HT-29 (cell line): ENCODE measurements at regions not wholly inside any gene's neighbourhood (a gene's known extent, or its start where the extent isn't known, plus 50 kb on each side); places are given as distances from the start of the nearest gene placed in this dataset.

Source experiments
- DNase-seq: peaks from one replicate; pipeline ENCODE4 v3.0.0-alpha.2; 2015; ENCODE audit warnings: low spot score

DNA sequence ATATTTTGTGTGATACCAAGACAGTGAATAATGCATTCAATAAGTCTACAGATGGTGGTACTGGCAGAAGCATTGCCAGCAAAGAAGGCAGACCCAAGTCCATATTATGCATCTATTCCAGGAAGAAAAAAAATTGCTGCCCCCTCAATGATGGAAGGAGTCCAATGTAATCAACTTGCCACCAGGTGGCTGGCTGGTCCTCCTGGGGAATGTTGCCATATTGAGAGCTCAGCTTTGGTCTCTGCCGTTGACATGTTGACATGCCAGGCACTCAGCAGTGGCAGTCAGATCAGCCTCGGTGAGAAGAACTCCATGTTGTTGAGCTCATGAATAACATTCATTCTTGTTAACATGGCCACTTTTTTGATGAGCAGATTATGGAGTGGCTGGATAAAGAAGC is 298.5 kb downstream of the IGSF11 start:
- peak; percentile 29 for DNase-seq

DNA sequence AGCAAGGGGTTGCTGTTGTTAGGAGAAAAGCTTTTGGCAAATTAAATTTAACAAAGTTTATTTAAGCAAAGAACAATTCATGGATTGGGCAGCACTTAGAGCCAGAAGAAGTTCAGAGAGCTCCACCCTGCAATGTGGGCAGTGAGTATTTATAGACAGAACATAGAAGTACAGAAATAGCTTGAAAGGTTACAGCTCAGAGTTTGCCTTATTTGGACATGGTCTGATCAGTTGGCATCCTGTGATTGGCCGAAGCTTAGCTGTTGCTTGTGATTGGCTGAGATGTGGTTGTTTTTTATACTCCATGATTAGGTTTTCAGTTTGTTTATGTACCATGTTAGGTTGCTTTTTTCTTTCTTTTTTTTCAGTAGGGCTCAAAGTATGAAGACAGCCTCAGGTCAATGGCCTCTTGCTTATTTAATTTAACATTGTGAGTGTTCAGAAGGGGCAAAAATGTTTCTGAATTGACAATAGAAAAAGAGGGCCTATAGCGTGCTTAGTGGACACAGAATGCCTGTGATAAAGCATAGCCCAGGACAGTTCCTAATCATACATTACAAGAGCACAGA is 293.8 kb downstream of the IGSF11 start:
- no peak for DNase-seq

DNA sequence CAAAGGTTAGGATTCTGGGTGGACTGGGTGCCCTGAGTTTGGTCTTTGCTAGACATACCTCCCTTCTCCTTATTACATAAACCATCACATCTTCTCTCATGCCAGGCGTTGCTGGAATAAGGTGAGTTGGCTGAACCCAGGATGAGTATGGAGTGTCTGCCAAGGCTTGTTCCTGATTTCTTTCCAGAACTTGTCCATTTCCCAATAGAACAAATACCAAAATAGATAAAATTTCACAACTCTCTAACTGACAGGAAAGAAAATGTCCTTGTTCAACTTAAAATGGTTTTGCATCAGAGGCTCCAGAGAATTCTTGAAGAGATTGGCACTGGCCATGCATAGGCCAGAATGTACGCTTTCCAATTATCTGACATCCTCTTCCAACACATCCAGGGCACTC is 291.9 kb downstream of the IGSF11 start:
- DNase-seq: no peak

DNA sequence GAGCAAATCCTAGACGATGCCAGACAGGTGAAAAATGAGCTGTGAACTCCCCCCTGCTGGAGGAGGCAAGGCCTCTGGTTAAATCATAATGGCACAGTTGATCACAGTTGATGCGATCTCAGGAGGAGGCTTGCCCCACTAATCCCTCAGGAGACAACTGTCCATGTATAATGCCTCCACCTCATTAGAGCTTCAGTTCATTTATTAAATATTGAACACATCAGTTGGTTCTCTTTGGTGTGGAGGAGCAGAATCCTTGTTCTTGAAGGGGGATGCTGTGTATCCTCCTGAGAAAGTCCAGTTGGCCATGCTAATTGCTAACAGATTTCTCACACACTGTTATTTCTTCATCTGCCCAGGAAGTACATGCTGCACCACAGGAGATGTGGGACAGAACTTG is 290.5 kb downstream of the IGSF11 start:
- no peak for DNase-seq

DNA sequence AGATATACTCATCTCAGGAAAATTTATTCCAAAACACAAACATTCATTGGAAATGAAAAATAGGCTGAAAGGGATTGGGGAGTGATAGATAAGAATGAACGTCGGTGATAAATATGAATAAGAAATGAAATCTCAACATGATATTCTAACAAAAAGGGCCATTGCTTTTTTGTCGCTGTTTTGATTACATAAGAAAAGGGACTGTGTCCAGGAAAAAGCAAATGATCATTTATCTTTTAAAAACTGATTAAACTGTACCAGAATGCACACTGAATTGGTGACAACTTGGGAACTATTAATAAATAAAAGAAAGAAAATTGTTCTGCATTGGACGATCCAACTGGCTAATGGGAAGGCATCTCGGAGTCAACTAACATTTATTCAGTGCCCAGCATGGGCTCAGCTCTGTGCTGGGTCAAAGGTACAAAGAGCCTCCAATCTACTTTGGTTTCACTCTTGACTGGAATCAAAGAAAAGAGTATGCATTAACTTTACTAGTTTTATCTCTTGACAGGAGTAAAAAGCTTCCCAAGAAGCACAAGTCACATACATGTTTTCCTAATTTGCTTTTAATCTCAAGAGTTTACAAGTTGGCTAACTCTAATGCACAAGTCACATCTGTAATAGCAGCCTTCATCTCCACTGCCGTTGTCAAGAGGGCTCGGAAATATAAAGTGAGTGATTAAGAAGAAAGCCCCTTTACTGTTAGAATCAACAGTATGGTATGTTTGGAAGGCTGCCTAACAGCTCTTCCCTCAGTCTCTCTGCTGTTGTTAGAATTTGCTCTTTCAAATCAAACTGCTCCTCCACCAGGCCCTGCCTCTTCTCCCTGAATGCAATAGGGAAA is 280.0 kb downstream of the IGSF11 start:
- no peak for DNase-seq

DNA sequence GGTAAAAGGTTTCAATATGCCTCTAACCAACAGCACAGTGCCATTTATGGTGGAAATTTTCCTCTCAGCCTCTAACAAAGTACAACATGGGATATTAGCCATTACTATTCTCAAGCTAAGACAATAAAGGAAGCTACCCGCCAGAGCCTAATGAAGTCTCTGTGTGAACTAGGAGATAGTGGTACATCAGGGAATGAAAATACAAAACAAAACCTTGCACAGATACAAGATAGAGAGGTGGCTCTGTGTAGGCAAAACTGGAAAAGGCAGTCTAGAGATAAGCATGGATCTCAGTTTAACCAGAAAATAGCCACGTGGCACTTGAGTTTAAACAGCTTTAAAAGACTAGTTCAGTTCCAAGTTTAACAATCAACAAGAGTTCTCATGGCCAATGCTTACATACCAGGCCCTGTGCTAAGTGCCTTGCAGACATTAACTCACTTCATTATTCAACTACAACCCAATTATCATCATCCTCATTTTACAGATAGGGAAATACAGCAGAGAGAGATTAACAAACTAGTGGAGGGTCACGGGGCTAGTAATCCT is 279.3 kb downstream of the IGSF11 start:
- DNase-seq: no peak

DNA sequence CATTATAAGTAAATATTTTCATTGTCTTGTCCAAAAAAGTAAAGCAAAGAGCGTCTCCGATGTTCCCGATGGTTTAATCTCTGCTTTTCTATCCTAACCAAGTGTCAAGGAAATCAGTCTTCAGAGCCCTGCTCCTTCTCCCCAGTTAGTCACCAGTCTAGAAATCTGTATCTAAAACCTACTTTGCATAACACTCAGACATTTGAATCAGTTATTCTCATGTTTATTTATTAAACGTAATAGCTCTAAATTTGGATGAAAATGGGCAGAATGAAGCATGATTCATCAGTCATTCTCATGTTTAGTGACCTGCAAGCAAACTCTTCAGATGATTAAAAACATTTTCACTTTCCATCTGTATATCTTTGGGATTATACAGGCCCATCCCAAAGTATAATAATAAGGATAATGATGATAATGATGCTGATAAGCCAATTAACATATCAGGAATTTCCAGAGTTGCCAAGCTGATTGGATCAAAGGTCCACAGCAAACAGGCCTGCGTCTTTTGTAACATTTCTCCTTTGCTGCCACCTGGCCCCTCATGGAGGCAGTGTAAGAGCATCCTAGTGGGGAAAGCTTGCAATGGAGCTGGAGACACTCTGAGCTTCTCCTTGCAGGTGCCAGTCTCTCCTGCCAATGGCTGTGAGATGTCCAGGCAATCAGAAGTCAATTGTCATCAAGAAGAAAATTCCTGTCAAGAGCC is 273.9 kb downstream of the IGSF11 start:
- peak; percentile 14 for DNase-seq

DNA sequence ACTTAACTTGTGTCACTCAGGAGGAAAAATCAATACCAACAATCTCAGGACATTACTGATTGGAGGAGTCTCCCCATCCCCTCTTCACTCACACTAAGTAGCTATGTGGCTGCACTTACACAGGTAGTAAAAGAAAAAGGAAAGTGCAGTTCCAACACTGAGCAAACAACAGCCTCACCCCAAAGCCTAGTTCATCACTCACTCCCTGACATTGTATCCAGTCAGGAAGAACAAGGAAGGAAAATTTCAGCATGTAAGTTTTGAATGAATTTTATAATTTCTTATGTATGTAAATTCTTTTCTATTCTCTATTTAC is 273.4 kb downstream of the IGSF11 start:
- no peak for DNase-seq

DNA sequence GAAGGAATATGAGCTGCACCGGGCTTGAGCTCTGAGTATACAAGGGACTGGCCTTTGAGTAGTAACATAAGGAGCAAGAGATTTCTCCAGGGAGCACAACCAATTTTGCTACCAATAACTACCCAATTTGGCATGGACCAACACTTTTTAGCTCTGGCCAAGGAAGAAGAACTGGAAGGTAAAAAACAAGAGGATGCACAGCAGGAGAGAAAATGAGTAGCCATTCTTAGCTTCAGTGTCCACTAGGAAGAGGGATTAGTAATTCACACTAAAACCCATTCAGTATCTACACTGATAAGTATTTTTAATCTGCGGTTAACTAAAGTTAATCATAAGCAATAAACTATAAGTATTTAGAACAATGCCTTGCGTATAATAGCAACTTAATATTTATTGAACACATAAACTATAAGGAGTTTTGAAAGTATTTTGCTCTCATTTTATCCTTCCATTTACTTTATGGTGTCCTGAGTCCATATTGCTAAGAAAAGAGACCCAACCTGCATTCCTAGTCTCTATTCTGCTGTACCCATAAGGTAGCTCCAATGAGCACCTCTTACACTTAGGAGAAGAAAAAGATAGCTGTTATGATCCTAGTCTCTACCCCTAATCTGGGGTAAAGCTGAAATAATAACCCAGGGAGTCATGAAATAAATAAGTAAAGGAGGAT is 268.9 kb downstream of the IGSF11 start:
- no peak for DNase-seq

DNA sequence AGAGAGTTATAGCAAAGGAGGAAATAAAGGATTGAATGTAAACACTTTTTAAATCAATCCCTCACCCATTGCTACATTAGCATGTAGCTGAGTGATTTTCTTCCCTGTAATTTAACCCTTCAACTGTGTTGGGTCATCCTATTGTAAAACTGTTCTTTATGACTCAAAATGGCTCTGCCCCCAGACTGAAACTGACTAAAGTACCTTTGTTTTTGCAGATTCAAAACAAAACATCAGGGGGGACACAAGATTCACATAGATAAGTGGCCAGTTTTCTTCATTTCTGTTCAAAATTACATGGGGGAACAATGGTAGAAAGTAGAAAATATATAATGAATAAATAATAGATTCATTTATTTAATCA is 268.4 kb downstream of the IGSF11 start:
- DNase-seq: no peak

DNA sequence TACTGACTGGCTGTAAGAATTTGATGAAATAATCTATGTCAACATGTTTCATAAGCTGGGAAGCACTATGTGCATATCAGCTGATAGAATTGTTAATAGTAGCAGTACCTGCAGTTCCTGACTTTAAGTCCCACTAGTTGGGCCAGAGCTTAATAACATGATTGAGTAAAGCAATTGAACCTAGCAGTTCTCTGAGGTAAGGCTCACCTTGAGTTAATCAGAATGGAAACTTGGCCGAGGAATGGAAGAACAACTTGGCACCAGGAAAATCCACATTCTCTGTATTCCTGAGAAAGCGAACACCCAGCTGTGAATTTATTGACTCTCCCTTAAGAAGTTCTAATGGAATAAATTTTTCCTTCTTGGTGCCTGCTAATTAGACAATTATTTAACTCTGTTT is 262.6 kb downstream of the IGSF11 start:
- no peak for DNase-seq

DNA sequence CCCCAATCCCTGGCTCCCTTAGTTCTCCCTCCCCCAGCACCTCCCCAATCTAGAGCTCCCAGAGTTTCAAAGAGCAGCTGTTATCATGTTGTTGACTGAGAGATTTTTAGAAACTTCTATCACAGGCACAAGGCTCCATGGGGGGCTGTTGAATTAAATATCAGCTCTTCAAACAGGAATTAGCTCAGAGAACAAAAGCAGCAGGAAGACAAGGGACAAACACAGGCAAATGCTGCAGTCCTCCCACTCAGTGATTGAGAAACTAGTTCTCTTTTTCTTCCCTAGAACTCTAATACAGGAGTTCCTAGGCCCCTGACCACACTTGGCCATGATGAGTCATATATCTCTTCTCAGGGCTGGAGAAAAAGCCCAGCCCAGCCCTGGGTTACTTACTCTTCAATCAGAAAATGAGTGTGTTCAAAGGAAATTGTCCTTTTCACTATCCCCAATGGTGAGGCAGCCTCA is 262.1 kb downstream of the IGSF11 start:
- DNase-seq: no peak

DNA sequence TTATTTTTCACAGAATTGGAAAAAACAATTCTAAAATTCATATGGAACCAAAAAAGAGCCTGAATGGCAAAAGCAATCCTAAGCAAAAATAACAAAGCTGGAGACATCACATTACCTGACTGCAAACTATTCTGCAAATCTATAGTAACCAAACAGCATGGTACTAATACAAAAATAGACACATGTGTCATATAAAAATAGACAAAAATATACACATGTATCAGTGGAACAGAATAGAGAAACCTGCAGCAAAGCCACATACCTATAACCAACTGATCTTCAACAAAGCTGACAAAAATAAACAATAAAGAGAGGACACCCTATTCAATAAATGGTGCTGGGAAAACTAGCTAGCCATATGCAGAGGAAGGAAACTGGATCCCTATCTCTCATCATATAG is 259.6 kb downstream of the IGSF11 start:
- DNase-seq: no peak

DNA sequence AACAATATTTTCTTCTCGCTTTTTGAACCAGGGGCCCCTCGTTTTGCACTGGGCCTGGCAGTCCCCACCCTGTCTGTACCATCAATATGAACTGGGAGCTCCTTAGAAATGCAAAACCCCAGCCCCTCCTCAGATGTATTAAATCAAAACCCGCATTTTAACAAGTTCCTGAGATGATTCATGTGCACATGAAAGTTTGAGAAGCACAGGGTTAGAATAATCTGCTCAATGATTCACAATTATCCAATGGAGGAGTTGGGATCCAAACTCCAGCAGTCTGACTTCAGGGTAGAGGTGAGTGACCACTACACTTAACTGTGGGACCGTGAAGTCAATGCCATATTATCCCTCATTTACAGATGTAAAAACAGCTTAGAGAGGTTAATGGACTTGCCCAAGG is 256.4 kb downstream of the IGSF11 start:
- no peak for DNase-seq

DNA sequence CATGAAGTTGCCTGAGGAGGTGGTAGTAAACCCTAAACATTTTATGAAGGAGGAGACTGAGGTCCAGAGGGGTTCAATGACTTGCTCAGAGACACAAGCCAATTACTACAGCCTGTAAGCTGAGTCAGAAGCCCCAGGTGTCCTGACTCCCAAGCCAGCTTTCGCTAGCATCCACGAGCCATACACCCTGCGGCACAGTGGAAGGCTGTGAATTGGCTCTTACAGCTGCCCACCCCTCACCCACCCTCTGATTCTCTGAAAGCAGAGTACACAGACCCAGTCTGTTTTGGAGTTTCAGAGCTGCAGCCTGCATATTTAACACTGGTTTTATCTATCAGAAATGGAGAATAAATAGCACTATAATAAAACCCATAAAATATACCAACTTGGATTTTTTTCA is 253.4 kb downstream of the IGSF11 start:
- no peak for DNase-seq

DNA sequence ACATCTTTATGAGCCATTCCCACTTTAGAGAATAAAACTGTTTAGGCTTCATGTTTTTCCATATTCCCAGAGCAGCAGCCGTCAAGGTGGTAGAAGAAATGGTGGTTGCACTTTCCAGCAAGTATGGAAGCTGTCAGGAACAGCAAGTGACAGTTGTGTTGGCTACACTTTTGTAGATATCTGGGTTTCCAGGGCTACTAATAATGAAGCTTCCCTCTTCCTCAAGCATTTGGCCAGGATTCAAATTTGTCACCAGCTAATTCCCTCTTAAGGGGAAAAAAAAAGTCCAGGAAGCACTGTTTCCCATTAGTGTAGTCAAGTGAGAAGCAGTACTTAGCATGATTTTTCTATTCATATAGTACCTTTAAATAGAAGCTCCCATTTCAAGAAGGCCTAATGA is 252.8 kb downstream of the IGSF11 start:
- DNase-seq: no peak

DNA sequence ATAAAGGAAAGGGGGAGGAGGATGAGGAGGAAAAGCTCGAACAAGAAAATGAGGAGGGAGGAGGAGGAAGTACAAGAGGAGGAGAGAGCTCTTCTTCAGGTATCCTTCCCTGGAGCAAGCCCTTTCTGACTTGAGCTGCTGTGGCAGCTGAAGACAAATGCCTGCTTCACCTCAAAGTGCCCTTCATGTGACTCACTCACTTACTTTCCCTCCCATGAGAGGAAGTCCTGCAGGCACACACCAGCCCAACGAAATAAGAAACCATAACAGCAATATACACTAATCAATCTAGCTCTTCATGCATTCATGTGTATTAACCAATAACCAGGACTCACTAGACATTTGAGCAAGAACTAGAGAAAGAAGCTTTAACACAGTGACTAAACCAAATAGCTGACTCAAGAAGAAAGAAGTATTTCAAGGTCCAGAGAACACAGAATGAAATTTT is 251.9 kb downstream of the IGSF11 start:
- DNase-seq: no peak

DNA sequence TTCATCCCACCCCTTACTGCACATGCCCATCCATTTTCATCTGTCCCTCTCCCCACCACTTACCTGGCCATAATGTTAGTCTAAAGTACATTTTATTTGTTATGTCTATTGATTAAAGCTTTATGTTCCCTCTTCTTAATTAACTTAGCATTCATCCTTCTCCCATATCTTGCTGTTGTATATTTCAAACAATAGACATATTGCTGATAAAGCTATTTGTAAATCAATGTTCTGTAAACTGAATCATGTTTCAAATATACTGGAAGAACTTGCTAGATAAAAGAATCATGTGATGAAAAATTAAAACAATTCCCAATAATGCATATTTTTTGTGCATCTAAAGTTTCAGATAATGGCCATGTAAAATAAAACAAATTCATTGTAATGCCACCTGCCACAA is 249.2 kb downstream of the IGSF11 start:
- DNase-seq: no peak

DNA sequence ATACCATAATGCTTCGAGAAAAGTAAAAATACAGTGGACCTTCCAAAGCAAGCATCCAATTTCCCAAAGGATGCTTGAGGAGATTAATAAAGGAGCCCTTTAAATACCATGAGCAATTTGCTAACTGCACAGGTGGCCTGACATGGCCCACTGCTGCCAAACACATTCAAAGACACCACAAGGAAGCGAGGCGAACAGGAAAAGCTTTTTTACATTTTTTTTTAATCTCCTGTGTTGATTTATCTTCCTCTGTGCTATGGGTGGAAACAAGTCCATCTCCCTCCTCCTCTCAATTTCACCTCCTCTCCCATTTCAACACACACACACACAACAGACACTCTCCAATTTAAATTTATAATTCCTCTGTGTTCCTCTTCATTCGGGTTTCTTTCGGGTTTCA is 243.4 kb downstream of the IGSF11 start:
- no peak for DNase-seq

DNA sequence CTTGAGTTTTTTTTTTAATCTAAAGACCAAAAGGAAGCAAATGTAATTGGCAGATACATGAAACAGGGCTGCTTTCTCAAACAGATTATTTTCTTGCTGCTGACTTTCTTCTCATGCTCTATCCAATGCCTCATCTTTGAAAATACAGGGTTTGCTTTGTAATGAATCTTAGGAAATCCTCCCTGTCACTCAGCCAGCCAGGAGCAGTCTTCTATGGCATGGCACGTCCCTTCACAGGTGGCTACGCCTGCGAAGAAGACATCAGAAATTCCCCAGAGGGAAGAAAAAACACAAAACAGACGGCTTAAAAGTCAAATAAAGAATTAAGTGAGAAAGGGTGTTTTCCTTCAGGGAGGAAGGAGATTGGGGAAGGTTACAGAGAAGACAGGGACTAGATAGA is 242.5 kb downstream of the IGSF11 start:
- DNase-seq: no peak

DNA sequence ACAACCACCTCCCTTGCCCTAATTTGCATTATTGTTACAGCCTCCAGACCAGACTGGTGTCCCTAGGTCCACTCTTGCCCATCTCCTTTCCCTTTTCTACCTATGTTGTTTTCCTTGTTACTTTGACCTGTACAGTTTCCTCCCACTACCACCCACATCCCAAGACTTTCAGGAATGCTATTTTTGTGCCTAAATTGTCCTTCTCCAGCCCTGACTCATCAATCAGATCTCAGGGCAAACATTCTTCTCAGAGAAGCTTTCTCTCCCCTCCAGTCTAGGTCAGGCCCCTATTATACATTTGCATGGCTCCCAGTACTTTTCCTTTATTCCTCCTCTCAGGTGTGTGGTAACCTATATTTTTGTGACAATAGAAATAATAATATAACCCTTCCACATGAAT is 241.5 kb downstream of the IGSF11 start:
- no peak for DNase-seq

DNA sequence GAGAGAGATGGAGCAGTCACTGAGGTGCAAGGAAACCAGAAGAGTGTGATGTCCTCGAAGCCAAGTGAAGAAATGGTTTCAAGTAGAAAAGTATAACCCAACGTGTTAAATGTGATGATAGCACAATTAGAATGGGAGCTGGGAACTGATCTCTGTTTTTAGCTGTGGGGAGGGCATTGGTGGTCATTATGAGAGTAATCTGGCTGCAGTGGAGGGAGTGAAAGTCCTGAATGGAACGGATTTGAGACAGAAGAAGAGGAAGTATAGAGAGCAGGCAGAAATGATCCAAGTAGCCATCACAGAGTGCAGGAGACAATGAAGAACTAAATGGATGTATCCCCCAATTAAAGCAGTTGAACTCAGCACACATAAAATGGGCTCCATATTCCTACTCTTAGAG is 235.3 kb downstream of the IGSF11 start:
- no peak for DNase-seq
